ENCODE measurements at regions not wholly inside any gene's neighbourhood (a gene's known extent, or its start where the extent isn't known, plus 50 kb on each side); places are given as distances from the start of the nearest gene placed in this dataset.

- no peak overlapping the region for H3K27ac ChIP-seq
- peaks cover 4 to 19% (median 14%) of the 10 kb centered on the region in 10 experiments; a peak in 19 of 20 replicates for H3K4me1 ChIP-seq
- H3K4me2 ChIP-seq = peak overlapping the region in 8 of 11 experiments; percentile 42 to 73 (median 56); a peak in 13 of 22 replicates
- TF ChIP-seq Cebpa-rat (IDR thresholded peaks at IDR 0.05) = no peak
- H3K27me3 ChIP-seq = peaks cover 0 to 3% (median 0%) of the 10 kb centered on the region in 11 experiments; a peak in 1 of 22 replicates
- no peaks in the 10 kb centered on the region for H3K36me3 ChIP-seq
- no peak overlapping the region for H3K4me3 ChIP-seq
- no peak overlapping the region for H3K9ac ChIP-seq
- H3K9me3 ChIP-seq (replicated peaks in 1 of 11) = no peaks in the 10 kb centered on the region; a peak in 1 of 22 replicates
- no peaks in the 10 kb centered on the region for H4K20me1 ChIP-seq
Measured at GRCh38 chr3:72328755-72329277, 519.4 kb downstream of the SHQ1 start.

- peaks cover 4 to 24% (median 15%) of the 10 kb centered on the region in 10 experiments; a peak in 19 of 20 replicates for H3K4me1 ChIP-seq
- no peak overlapping the region for H3K4me3 ChIP-seq
- H3K9me3 ChIP-seq (replicated peaks in 1 of 11) = no peaks in the 10 kb centered on the region; a peak in 1 of 22 replicates
- no peak overlapping the region for H3K27ac ChIP-seq
- H3K4me2 ChIP-seq = no peak overlapping the region
- no peak overlapping the region for H3K9ac ChIP-seq
- H3K27me3 ChIP-seq = 0 out of 22 replicates have a peak, but pooled peaks cover 0 to 3% (median 0%) of the 10 kb centered on the region in 11 experiments
- no peak for TF ChIP-seq Cebpa-rat (IDR thresholded peaks at IDR 0.05)
- H3K36me3 ChIP-seq = no peaks in the 10 kb centered on the region
- H4K20me1 ChIP-seq = no peaks in the 10 kb centered on the region
Measured at GRCh38 chr3:72327008-72327407, 521.2 kb downstream of the SHQ1 start.

- H3K9ac ChIP-seq = no peak overlapping the region
- no peak overlapping the region for H3K4me2 ChIP-seq
- no peaks in the 10 kb centered on the region; a peak in 1 of 22 replicates for H3K9me3 ChIP-seq (replicated peaks in 1 of 11)
- H3K27me3 ChIP-seq = no peaks in the 10 kb centered on the region
- no peak overlapping the region for H3K27ac ChIP-seq
- H3K36me3 ChIP-seq = no peaks in the 10 kb centered on the region
- H3K4me3 ChIP-seq = no peak overlapping the region
- H4K20me1 ChIP-seq = no peaks in the 10 kb centered on the region
- H3K4me1 ChIP-seq = peaks cover 1 to 13% (median 8%) of the 10 kb centered on the region in 10 experiments; a peak in 19 of 20 replicates
- no peak for TF ChIP-seq Cebpa-rat (IDR thresholded peaks at IDR 0.05)
Measured at GRCh38 chr3:72324253-72324811, 523.9 kb downstream of the SHQ1 start.

GRCh38 chr3:72323773-72324172 lies 524.5 kb downstream of the SHQ1 start:
- Histone ChIP-seq H4K20me1 (no peaks in the 10 kb centered on the region), H3K27ac (no peak overlapping the region), H3K9me3 (replicated peaks in 1 of 11) (no peaks in the 10 kb centered on the region; a peak in 1 of 22 replicates), H3K27me3 (no peaks in the 10 kb centered on the region), H3K4me2 (no peak overlapping the region), H3K4me3 (no peak overlapping the region), H3K36me3 (no peaks in the 10 kb centered on the region), H3K4me1 (peaks cover 5 to 14% (median 8%) of the 10 kb centered on the region in 10 experiments), H3K9ac (no peak overlapping the region)
- no peak for TF ChIP-seq Cebpa-rat (IDR thresholded peaks at IDR 0.05)

GRCh38 chr3:72322264-72322976 lies 525.8 kb downstream of the SHQ1 start:
- Histone ChIP-seq H4K20me1 (no peaks in the 10 kb centered on the region), H3K9me3 (replicated peaks in 1 of 11) (no peaks in the 10 kb centered on the region; a peak in 1 of 22 replicates), H3K36me3 (no peaks in the 10 kb centered on the region), H3K4me2 (peak overlapping the region in 3 of 11 experiments; percentile 7 to 21 (median 11); a peak in 2 of 22 replicates), H3K4me3 (no peak overlapping the region), H3K27ac (no peak overlapping the region), H3K4me1 (peaks cover 12 to 23% (median 17%) of the 10 kb centered on the region in 10 experiments), H3K9ac (no peak overlapping the region), H3K27me3 (no peaks in the 10 kb centered on the region)
- TF ChIP-seq Cebpa-rat (IDR thresholded peaks at IDR 0.05) = no peak

- H3K27ac ChIP-seq = no peak overlapping the region
- TF ChIP-seq Cebpa-rat (IDR thresholded peaks at IDR 0.05) = no peak
Measured at GRCh38 chr3:72320955-72321303, 527.3 kb downstream of the SHQ1 start.

GRCh38 chr3:72320095-72320954 lies 527.9 kb downstream of the SHQ1 start:
- H4K20me1 ChIP-seq = no peaks in the 10 kb centered on the region
- no peak for TF ChIP-seq Cebpa-rat (IDR thresholded peaks at IDR 0.05)
- H3K9me3 ChIP-seq (replicated peaks in 1 of 11) = no peaks in the 10 kb centered on the region
- H3K9ac ChIP-seq = no peak overlapping the region
- H3K4me1 ChIP-seq = peaks cover 12 to 32% (median 23%) of the 10 kb centered on the region in 10 experiments
- H3K36me3 ChIP-seq = no peaks in the 10 kb centered on the region
- no peak overlapping the region for H3K4me2 ChIP-seq
- no peaks in the 10 kb centered on the region for H3K27me3 ChIP-seq
- H3K4me3 ChIP-seq = no peak overlapping the region
- H3K27ac ChIP-seq = no peak overlapping the region

More at GRCh38 chr3:72320955-72321303, 527.3 kb downstream of the SHQ1 start:
- no peak overlapping the region for H3K4me2 ChIP-seq
- H3K4me1 ChIP-seq = peaks cover 12 to 32% (median 23%) of the 10 kb centered on the region in 10 experiments
- H3K9ac ChIP-seq = no peak overlapping the region
- no peak overlapping the region for H3K4me3 ChIP-seq
- H4K20me1 ChIP-seq = no peaks in the 10 kb centered on the region
- H3K36me3 ChIP-seq = no peaks in the 10 kb centered on the region
- H3K27me3 ChIP-seq = no peaks in the 10 kb centered on the region
- H3K9me3 ChIP-seq (replicated peaks in 1 of 11) = no peaks in the 10 kb centered on the region; a peak in 1 of 22 replicates

- no peak overlapping the region for H3K4me3 ChIP-seq
- H4K20me1 ChIP-seq = no peaks in the 10 kb centered on the region
- peak overlapping the region; percentile 15 to 70 (median 50); a peak in 20 of 22 replicates for H3K4me2 ChIP-seq
- no peaks in the 10 kb centered on the region for H3K9me3 ChIP-seq (replicated peaks in 1 of 11)
- H3K27ac ChIP-seq = peak overlapping the region in 1 of 11 experiments; percentile 19; a peak in 1 of 22 replicates
- H3K4me1 ChIP-seq = peaks cover 12 to 32% (median 23%) of the 10 kb centered on the region in 10 experiments
- no peaks in the 10 kb centered on the region for H3K36me3 ChIP-seq
- H3K9ac ChIP-seq = peak overlapping the region in 3 of 11 experiments; percentile 10 to 33 (median 10); a peak in 1 of 22 replicates
- no peak for TF ChIP-seq Cebpa-rat (IDR thresholded peaks at IDR 0.05)
- H3K27me3 ChIP-seq = no peaks in the 10 kb centered on the region
Measured at GRCh38 chr3:72319194-72320094, 528.8 kb downstream of the SHQ1 start.

Measured in BLaER1 treated with 17β-estradiol and CSF1 and Interleukin-3, amounts not matched to agents 10 nM and 100 nM (cell line).